PFSK-1 (cell line): ENCODE measurements at regions not wholly inside any gene's neighbourhood (a gene's known extent, or its start where the extent isn't known, plus 50 kb on each side); places are given as distances from the start of the nearest gene placed in this dataset.

Source experiments
- POLR2AphosphoS5 ChIP-seq: IDR thresholded peaks from 2 replicates; pipeline ENCODE4 v1.6.1; 2012; ENCODE audit warnings: low read depth, mild to moderate bottlenecking, control low read depth, low read length, moderate library complexity
- REST ChIP-seq, 2 experiments: IDR thresholded peaks; 2 replicates each; pipeline versions ENCODE4 v1.6.1 to v1.8.0; 2011 to 2012; ENCODE audit warnings: low read depth in 2 of 2, low read length in 2 of 2, control low read depth in 1 of 2, inconsistent platforms in 1 of 2, mild to moderate bottlenecking in 1 of 2, moderate library complexity in 1 of 2; ENCODE audit not compliant: insufficient read depth in 1 of 2

- TF ChIP-seq POLR2AphosphoS5 = no peak
- no peak for TF ChIP-seq REST (IDR thresholded peaks at IDR 0.05; ENCODE audit: insufficient read depth in 1 of 2, low read depth in 2 of 2, low read length in 2 of 2)
These were observed 291.4 kb downstream of the TGFB2 start for GRCh38 chr1:218636548-218636947.
